ENCODE measurements at regions not wholly inside any gene's neighbourhood (a gene's known extent, or its start where the extent isn't known, plus 50 kb on each side); places are given as distances from the start of the nearest gene placed in this dataset.

DNA sequence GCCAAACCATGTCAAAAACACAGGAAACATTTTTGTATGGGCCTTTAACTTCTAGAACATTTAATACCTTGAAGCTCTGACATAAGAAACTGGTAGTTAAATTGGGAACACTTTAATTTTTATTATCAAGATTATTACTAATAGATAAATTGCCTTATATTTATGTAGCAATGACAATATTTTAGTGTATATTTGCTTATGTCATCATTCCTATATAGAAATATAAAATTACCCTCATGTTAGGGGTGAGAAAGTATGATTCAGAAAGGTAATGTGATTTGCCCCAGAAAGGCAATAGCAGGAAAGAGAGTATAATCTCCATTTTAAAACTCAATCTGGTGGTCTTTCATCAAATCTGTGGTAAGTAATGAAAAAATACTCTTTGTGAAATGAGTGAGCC lies 147.4 kb downstream of the IL15 start:
- H3K9ac ChIP-seq (ENCODE audit: low read depth, low read length) = no peak overlapping the region
- H3K4me1 ChIP-seq (ENCODE audit: control insufficient read depth, insufficient read depth, low read length) = peaks cover 14% of the 10 kb centered on the region
- H3K4me2 ChIP-seq (ENCODE audit: low read length) = no peak overlapping the region
- H3K9me3 ChIP-seq (replicated peaks; ENCODE audit: low read length) = no peaks in the 10 kb centered on the region
- no peaks in the 10 kb centered on the region for H3K27me3 ChIP-seq (ENCODE audit: control insufficient read depth, insufficient read depth, low read length)
- H3K36me3 ChIP-seq (ENCODE audit: insufficient read depth, low read length) = no peaks in the 10 kb centered on the region
- no peak overlapping the region for H3K4me3 ChIP-seq (ENCODE audit: low read length)

DNA sequence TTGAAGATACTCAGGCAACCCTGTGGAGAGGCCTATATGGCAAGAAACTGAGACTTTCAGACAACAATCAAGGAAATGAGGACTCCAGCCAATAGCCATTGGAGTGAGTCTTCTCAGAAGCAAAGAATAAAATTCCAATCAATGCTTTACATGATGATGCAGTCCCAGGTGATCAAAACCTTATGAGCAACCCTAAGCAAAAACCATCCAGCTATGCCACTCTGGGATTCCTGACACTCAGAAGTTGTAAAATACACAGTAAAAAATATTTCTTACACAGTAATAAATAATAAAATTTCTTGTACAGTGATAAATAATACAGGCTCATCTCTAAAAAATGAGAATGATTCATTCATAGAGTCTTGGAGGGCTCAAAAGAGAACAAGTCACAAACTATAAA lies 150.6 kb downstream of the IL15 start:
- H3K4me1 ChIP-seq (ENCODE audit: control insufficient read depth, insufficient read depth, low read length) = peaks cover 14% of the 10 kb centered on the region
- no peak overlapping the region for H3K9ac ChIP-seq (ENCODE audit: low read depth, low read length)
- H3K27me3 ChIP-seq (ENCODE audit: control insufficient read depth, insufficient read depth, low read length) = no peaks in the 10 kb centered on the region
- no peak overlapping the region for H3K4me3 ChIP-seq (ENCODE audit: low read length)
- H3K4me2 ChIP-seq (ENCODE audit: low read length) = no peak overlapping the region
- no peaks in the 10 kb centered on the region for H3K9me3 ChIP-seq (replicated peaks; ENCODE audit: low read length)
- H3K36me3 ChIP-seq (ENCODE audit: insufficient read depth, low read length) = no peaks in the 10 kb centered on the region

DNA sequence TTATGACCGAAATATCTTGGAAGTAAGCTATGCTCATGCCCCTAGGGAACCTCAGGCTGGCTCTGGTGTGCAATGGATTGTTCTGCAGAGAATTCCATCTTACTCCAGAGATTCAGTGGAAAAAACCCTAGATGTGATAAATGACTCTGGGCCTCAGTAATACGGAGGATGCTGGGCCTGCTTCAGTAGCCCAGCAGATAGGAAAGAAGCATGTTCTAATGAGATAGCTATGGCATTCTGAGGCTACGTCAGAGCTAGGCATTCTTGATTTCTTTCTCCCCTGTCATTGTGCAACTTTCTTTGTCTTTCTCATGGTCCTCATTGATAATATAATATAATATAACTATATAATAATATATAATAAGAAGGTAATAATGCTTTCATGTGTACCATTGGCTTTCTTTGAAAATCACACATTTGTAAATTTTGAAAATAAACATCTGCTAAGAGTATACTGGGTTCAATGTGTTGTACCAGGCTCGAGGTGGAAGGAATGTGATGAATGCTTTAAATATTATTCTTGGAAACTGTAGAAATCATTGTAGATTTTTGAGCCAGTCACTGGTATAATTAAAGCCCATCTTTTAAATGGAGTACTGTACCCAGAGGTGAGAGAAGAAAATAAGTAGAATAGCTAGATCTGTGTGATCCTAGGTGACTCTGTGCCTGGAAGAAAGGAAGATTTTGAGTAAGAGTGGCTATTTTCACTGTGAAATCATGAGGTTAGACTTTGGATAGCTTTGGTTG lies 152.0 kb downstream of the IL15 start:
- no peaks in the 10 kb centered on the region for H3K27me3 ChIP-seq (ENCODE audit: control insufficient read depth, insufficient read depth, low read length)
- no peaks in the 10 kb centered on the region for H3K36me3 ChIP-seq (ENCODE audit: insufficient read depth, low read length)
- H3K9ac ChIP-seq (ENCODE audit: low read depth, low read length) = no peak overlapping the region
- peaks cover 14% of the 10 kb centered on the region for H3K4me1 ChIP-seq (ENCODE audit: control insufficient read depth, insufficient read depth, low read length)
- no peaks in the 10 kb centered on the region for H3K9me3 ChIP-seq (replicated peaks; ENCODE audit: low read length)
- H3K4me3 ChIP-seq (ENCODE audit: low read length) = no peak overlapping the region
- no peak overlapping the region for H3K4me2 ChIP-seq (ENCODE audit: low read length)

DNA sequence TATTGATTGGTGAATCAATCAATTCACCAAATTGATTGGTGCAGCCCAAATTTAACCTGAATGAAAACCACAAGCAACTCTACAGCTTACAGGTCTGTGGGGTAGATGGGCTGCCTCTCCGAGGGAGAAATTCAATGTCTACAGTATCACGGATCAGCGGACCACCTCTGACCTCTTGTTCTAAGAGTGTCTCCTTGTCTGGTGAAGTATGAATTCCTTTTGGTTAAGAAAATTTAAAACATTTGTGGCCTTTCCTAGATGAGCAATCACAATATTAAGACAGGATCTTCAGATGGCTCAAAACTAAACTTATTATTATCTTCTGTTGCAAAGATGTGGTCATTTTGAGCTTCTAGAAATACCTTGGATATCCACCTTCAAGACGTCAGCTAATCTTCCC lies 153.3 kb downstream of the IL15 start:
- H3K4me3 ChIP-seq (ENCODE audit: low read length) = no peak overlapping the region
- H3K4me1 ChIP-seq (ENCODE audit: control insufficient read depth, insufficient read depth, low read length) = peaks cover 14% of the 10 kb centered on the region
- H3K9me3 ChIP-seq (replicated peaks; ENCODE audit: low read length) = no peaks in the 10 kb centered on the region
- H3K9ac ChIP-seq (ENCODE audit: low read depth, low read length) = no peak overlapping the region
- H3K4me2 ChIP-seq (ENCODE audit: low read length) = no peak overlapping the region
- no peaks in the 10 kb centered on the region for H3K27me3 ChIP-seq (ENCODE audit: control insufficient read depth, insufficient read depth, low read length)
- H3K36me3 ChIP-seq (ENCODE audit: insufficient read depth, low read length) = no peaks in the 10 kb centered on the region

DNA sequence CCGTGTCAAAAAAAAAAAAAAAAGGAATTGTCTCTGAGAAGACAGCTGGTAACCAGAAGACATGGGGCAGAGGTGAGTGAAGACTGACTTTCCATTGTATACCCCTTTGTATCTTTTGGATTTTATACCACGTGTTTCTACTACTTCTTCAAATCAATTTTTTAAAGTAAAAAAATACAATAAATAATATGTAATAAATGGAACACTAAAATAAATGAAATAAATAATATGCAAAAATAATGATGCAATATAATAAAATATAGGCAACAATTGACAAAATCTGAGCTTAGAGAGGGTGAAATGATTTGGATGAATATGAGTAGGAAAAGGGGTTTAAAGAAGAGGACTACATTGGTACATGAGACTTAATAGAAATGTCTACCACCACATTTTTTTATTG lies 155.8 kb downstream of the IL15 start:
- Histone ChIP-seq H3K4me3 (ENCODE audit: low read length) (no peak overlapping the region), H3K9ac (ENCODE audit: low read depth, low read length) (no peak overlapping the region), H3K4me2 (ENCODE audit: low read length) (no peak overlapping the region), H3K36me3 (ENCODE audit: insufficient read depth, low read length) (no peaks in the 10 kb centered on the region), H3K9me3 (replicated peaks; ENCODE audit: low read length) (no peaks in the 10 kb centered on the region), H3K27me3 (ENCODE audit: control insufficient read depth, insufficient read depth, low read length) (no peaks in the 10 kb centered on the region), H3K4me1 (ENCODE audit: control insufficient read depth, insufficient read depth, low read length) (peaks cover 6% of the 10 kb centered on the region)

DNA sequence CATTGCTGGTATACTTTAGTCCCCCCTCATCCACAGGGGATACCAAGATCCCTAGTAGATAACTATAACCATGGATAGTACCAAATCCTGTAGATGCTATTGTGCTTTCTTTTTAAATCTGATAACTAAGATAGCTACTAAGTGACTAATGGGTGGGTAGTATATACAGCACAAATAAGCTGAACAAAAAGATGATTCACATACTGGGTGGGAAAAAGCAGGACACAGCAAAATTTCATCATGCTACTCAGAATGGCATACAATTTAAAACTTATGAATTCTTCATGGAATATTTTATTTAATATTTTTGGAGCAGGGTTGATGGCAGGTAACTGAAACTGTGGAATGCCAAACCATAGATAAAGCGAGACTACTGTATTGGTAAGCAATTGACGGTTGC lies 161.6 kb downstream of the IL15 start:
- Histone ChIP-seq H3K4me1 (ENCODE audit: control insufficient read depth, insufficient read depth, low read length) (peaks cover 13% of the 10 kb centered on the region), H3K9ac (ENCODE audit: low read depth, low read length) (no peak overlapping the region), H3K36me3 (ENCODE audit: insufficient read depth, low read length) (no peaks in the 10 kb centered on the region), H3K4me2 (ENCODE audit: low read length) (no peak overlapping the region), H3K27me3 (ENCODE audit: control insufficient read depth, insufficient read depth, low read length) (no peaks in the 10 kb centered on the region), H3K4me3 (ENCODE audit: low read length) (no peak overlapping the region), H3K9me3 (replicated peaks; ENCODE audit: low read length) (no peaks in the 10 kb centered on the region)

DNA sequence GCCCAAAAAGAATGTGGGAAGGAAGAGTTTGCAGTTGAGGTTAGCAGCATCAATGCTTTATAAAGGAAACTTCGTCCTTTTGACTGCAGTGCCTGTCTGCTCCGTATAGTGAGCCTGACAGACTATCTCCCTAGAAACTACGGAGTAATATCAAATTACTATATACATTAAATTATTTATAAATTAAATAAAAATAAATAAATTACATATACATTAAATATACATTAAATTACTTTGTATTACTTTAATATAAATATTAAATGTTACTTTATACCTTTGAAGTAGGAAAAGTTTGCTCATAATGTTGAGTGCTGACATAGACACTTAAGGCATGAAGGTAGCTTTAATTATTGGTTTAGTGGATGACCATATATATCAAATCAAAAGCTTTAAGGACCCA lies 165.2 kb downstream of the IL15 start:
- no peak overlapping the region for H3K4me3 ChIP-seq (ENCODE audit: low read length)
- H3K4me2 ChIP-seq (ENCODE audit: low read length) = no peak overlapping the region
- no peaks in the 10 kb centered on the region for H3K36me3 ChIP-seq (ENCODE audit: insufficient read depth, low read length)
- peak overlapping the region; percentile 64 for H3K9ac ChIP-seq (ENCODE audit: low read depth, low read length)
- H3K9me3 ChIP-seq (replicated peaks; ENCODE audit: low read length) = no peaks in the 10 kb centered on the region
- H3K4me1 ChIP-seq (ENCODE audit: control insufficient read depth, insufficient read depth, low read length) = peaks cover 21% of the 10 kb centered on the region
- no peaks in the 10 kb centered on the region for H3K27me3 ChIP-seq (ENCODE audit: control insufficient read depth, insufficient read depth, low read length)

DNA sequence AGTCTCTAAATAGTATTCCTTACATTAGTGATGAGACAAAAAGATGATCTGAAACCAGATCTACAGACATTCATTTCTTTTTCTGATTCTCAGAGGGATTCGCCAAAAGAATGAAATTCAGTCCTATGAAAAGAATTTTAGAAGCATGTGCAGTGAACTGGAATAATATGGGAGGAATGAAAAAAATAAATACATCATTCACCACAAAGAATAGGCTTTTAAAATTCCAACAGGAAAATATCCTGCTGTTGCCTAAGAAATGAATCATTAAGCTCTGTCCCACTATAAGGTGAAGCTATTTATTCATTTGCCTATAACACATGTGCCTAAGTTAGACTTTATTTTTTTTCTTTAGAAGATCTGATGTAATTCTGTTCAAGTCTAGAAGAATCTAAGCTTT lies 165.9 kb downstream of the IL15 start:
- no peak overlapping the region for H3K4me3 ChIP-seq (ENCODE audit: low read length)
- no peaks in the 10 kb centered on the region for H3K36me3 ChIP-seq (ENCODE audit: insufficient read depth, low read length)
- H3K9ac ChIP-seq (ENCODE audit: low read depth, low read length) = peak overlapping the region; percentile 64
- H3K4me2 ChIP-seq (ENCODE audit: low read length) = peak overlapping the region; percentile 55
- H3K4me1 ChIP-seq (ENCODE audit: control insufficient read depth, insufficient read depth, low read length) = peaks cover 29% of the 10 kb centered on the region
- H3K27me3 ChIP-seq (ENCODE audit: control insufficient read depth, insufficient read depth, low read length) = no peaks in the 10 kb centered on the region
- no peaks in the 10 kb centered on the region for H3K9me3 ChIP-seq (replicated peaks; ENCODE audit: low read length)

DNA sequence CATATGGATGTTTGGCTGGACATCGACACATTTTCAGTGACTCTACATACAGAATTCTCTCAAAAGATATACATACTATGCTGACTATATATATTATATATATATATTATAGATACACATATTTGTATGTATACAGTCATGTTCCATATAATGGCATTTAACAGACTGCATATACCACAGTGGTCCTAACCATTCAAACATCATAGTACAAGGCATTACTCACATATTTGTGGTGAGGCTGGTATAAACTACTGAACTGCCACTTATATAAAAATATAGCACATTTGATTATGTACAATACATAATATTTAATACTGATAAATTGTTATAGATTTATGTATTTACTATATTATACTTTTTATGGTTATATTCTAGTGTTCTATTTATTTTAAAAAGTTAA lies 168.5 kb downstream of the IL15 start:
- peaks cover 36% of the 10 kb centered on the region for H3K4me1 ChIP-seq (ENCODE audit: control insufficient read depth, insufficient read depth, low read length)
- H3K9ac ChIP-seq (ENCODE audit: low read depth, low read length) = no peak overlapping the region
- no peaks in the 10 kb centered on the region for H3K36me3 ChIP-seq (ENCODE audit: insufficient read depth, low read length)
- no peak overlapping the region for H3K4me3 ChIP-seq (ENCODE audit: low read length)
- no peak overlapping the region for H3K4me2 ChIP-seq (ENCODE audit: low read length)
- no peaks in the 10 kb centered on the region for H3K27me3 ChIP-seq (ENCODE audit: control insufficient read depth, insufficient read depth, low read length)
- no peaks in the 10 kb centered on the region for H3K9me3 ChIP-seq (replicated peaks; ENCODE audit: low read length)

DNA sequence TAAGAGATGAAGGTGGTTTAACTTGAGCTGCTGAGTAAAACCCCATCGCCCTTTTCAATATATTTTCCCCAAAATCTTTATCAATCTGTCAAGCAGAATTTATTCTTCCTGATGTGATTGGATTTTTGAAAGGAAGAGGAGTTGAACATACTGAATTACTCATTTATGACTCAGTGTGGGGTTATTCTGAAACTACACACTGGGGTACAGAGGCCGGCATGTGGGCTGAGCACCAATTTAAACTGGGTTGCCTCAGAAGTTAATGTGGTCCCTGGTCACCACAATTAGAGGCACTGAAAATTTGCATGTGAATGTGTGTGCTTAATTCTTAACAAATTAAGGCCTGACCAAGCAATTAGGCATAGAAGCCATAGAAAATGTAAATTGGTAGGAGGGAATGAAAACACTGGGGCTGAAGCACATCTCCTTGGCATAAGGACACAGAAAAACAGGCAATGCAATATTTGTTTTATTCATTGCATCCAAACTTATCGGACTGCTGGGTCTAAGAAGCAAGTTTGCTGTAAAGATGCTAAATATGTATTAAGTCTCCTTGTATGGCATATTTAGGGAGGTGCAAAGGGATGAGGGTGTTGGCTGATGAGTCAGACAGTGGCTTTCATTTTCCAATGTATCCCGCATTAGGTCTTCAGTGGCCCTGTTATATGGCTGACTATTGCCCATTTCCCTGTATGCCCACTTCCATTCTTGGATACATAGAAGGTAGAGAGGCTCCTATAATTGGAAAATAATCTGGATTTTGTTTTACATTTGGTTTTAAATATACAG lies 170.9 kb downstream of the IL15 start:
- no peaks in the 10 kb centered on the region for H3K36me3 ChIP-seq (ENCODE audit: insufficient read depth, low read length)
- no peaks in the 10 kb centered on the region for H3K27me3 ChIP-seq (ENCODE audit: control insufficient read depth, insufficient read depth, low read length)
- H3K4me1 ChIP-seq (ENCODE audit: control insufficient read depth, insufficient read depth, low read length) = peaks cover 48% of the 10 kb centered on the region
- no peaks in the 10 kb centered on the region for H3K9me3 ChIP-seq (replicated peaks; ENCODE audit: low read length)
- H3K4me2 ChIP-seq (ENCODE audit: low read length) = peak overlapping the region; percentile 15
- no peak overlapping the region for H3K4me3 ChIP-seq (ENCODE audit: low read length)
- H3K9ac ChIP-seq (ENCODE audit: low read depth, low read length) = no peak overlapping the region

DNA sequence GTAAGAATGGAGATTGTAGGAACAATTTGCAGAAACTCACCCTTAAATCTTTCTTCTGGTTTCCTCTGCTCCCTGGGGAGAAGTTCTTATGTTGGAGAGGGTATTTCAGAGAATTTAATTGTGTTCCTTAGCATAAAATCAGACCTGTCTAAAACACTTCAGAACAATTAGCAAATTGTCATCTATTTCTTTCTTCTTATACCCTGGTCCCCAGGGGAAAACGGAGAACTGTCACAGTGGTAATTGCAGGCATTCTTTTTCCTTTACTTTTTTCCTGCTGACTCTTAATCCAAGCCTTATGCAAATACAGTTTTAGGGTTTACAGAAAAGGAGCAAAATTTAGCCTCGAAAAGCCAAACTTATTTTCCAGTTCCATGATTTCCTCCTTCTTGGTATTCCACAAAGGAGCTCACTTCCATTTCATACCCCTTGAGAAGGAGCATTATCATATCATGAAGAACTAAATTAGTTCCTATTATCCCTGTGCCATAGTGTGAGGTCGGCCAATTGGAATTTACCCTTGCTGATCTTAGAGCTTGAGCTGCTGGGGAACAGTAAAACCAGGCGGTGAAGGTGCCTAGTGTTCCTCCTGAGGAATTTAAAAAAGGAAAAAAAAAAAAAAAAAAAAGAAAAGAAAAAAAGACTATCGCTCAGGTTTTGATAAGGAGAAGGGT lies 173.8 kb downstream of the IL15 start:
- H3K4me1 ChIP-seq (ENCODE audit: control insufficient read depth, insufficient read depth, low read length) = peaks cover 55% of the 10 kb centered on the region
- H3K27me3 ChIP-seq (ENCODE audit: control insufficient read depth, insufficient read depth, low read length) = no peaks in the 10 kb centered on the region
- no peaks in the 10 kb centered on the region for H3K36me3 ChIP-seq (ENCODE audit: insufficient read depth, low read length)
- H3K4me2 ChIP-seq (ENCODE audit: low read length) = no peak overlapping the region
- no peak overlapping the region for H3K9ac ChIP-seq (ENCODE audit: low read depth, low read length)
- H3K4me3 ChIP-seq (ENCODE audit: low read length) = no peak overlapping the region
- H3K9me3 ChIP-seq (replicated peaks; ENCODE audit: low read length) = no peaks in the 10 kb centered on the region
